SU-DHL-6 (cell line): ENCODE measurements at regions not wholly inside any gene's neighbourhood (a gene's known extent, or its start where the extent isn't known, plus 50 kb on each side); places are given as distances from the start of the nearest gene placed in this dataset.

Experiments
- H2AFZ ChIP-seq: fragments of 200-600 bp; sonication (generic); 2 replicates; pipeline ENCODE4 v1.6.1; 2014; ENCODE audit warnings: low read depth, mild to moderate bottlenecking, moderate library complexity, mixed read lengths, antibody characterized with exemption, low read length; ENCODE audit not compliant: severe bottlenecking
- H3F3A ChIP-seq: fragments of 200-600 bp; shearing (Covaris generic); 2 replicates; pipeline ENCODE4 v1.6.0; 2016; ENCODE audit warnings: antibody characterized with exemption, mild to moderate bottlenecking; ENCODE audit not compliant: insufficient read depth
- H3K27ac ChIP-seq: fragments of 200-600 bp; sonication (generic); 2 replicates; pipeline ENCODE4 v1.5.1; 2016; ENCODE audit warnings: low read depth, mild to moderate bottlenecking, low read length, moderate library complexity, mixed read lengths
- H3K27me3 ChIP-seq: fragments of 200-600 bp; sonication (generic), shearing (Covaris generic); 2 replicates; pipeline ENCODE4 v1.6.0; 2014; ENCODE audit warnings: mild to moderate bottlenecking, low read length
- H3K36me3 ChIP-seq: fragments of 200-600 bp; sonication (generic); 2 replicates; pipeline ENCODE4 v1.6.1; 2014; ENCODE audit warnings: mild to moderate bottlenecking, low read length, mixed read lengths
- H3K4me2 ChIP-seq: fragments of 300-600, 200-600 bp; shearing (Covaris generic), sonication (generic); 2 replicates; pipeline ENCODE4 v1.6.0; 2014; ENCODE audit warnings: low read length, low read depth, mild to moderate bottlenecking; ENCODE audit not compliant: poor library complexity, severe bottlenecking
- H3K4me3 ChIP-seq: fragments of 200-600 bp; sonication (generic); 2 replicates; pipeline ENCODE4 v1.5.1; 2014; ENCODE audit warnings: antibody characterized with exemption, low read length, mild to moderate bottlenecking, mixed read lengths; ENCODE audit not compliant: insufficient read depth, poor library complexity, severe bottlenecking
- H3K79me2 ChIP-seq: fragments of 200-600 bp; sonication (generic); 2 replicates; pipeline ENCODE4 v1.6.1; 2014; ENCODE audit warnings: mild to moderate bottlenecking, low read length, moderate library complexity; ENCODE audit not compliant: insufficient read depth
- H3K9ac ChIP-seq: fragments of 200-600 bp; sonication (generic); 2 replicates; pipeline ENCODE4 v1.7.0; 2014; ENCODE audit warnings: mild to moderate bottlenecking, low read length
- H3K9me2 ChIP-seq: fragments of 200-600 bp; sonication (generic); replicated peaks from 2 replicates; pipeline ENCODE4 v1.6.1; 2014; ENCODE audit warnings: low read length; ENCODE audit not compliant: insufficient read depth
- H3K9me3 ChIP-seq: fragments of 200-600 bp; sonication (generic); 2 replicates; pipeline ENCODE4 v1.6.1; 2014; ENCODE audit warnings: low read length, mixed read lengths; ENCODE audit not compliant: insufficient read depth
- H4K20me1 ChIP-seq: fragments of 200-600 bp; sonication (generic); 2 replicates; pipeline ENCODE4 v1.6.1; 2014; ENCODE audit warnings: low read depth, mild to moderate bottlenecking, antibody characterized with exemption, low read length, moderate library complexity, mixed read lengths
- CTCF ChIP-seq: fragments of 200-600 bp; sonication (generic); IDR thresholded peaks from one replicate; pipeline ENCODE4 v1.5.1; 2017; ENCODE audit warnings: antibody characterized with exemption, mild to moderate bottlenecking, low read length, moderate library complexity; ENCODE audit not compliant: insufficient read depth, poor library complexity, severe bottlenecking
- EZH2phosphoT487 ChIP-seq: fragments of 200-600 bp; sonication (generic), shearing (Covaris generic); conservative IDR thresholded peaks from 2 replicates; pipeline ENCODE4 v1.6.1; 2018; ENCODE audit warnings: mild to moderate bottlenecking, antibody characterized with exemption, low read length, moderate library complexity, mixed read lengths

GRCh38 chr2:172248381-172248780 lies 145.7 kb upstream of the DLX2 start:
- no peak overlapping the region for H2AFZ ChIP-seq
- TF ChIP-seq CTCF (no peak), EZH2phosphoT487 (no peak)
- H3K9me2 ChIP-seq, result no peaks in the 10 kb centered on the region
- no peaks in the 10 kb centered on the region for H3F3A ChIP-seq
- no peaks in the 10 kb centered on the region for H3K9me3 ChIP-seq
- H3K79me2 ChIP-seq, result no peaks in the 10 kb centered on the region
- H4K20me1 ChIP-seq, result no peaks in the 10 kb centered on the region
- H3K27ac ChIP-seq, result no peak overlapping the region
- H3K27me3 ChIP-seq, result no peaks in the 10 kb centered on the region
- H3K36me3 ChIP-seq, result no peaks in the 10 kb centered on the region
- H3K9ac ChIP-seq, result no peak overlapping the region
- no peak overlapping the region for H3K4me2 ChIP-seq
- H3K4me3 ChIP-seq, result no peak overlapping the region

DNA sequence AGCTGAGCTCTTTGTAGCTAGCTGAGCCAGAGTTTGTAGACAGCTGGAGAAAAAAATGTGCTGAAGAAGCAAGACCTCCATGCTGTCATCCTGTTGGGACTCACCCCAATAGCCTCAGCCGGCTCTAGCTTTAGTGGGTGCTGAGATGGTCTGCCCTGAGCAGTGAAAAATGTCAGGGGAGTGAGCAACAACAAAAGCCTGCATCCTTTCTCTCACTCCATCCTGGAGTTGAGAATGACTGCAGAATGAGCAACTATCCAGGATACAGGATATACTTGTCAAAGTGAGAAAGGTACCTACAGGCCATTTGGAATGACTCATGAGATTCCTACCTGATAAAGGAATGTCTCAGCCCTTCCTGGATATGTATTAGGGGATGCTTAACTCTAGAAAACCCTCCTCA lies 146.1 kb upstream of the DLX2 start:
- no peak for TF ChIP-seq CTCF
- TF ChIP-seq EZH2phosphoT487, result no peak
- no peaks in the 10 kb centered on the region for H3F3A ChIP-seq
- H2AFZ ChIP-seq, result no peak overlapping the region
- H3K27me3 ChIP-seq, result no peaks in the 10 kb centered on the region
- no peaks in the 10 kb centered on the region for H4K20me1 ChIP-seq
- H3K9me2 ChIP-seq, result no peaks in the 10 kb centered on the region
- no peak overlapping the region for H3K9ac ChIP-seq
- no peak overlapping the region for H3K4me2 ChIP-seq
- H3K36me3 ChIP-seq, result no peaks in the 10 kb centered on the region
- H3K4me3 ChIP-seq, result no peak overlapping the region
- H3K79me2 ChIP-seq, result no peaks in the 10 kb centered on the region
- no peaks in the 10 kb centered on the region for H3K9me3 ChIP-seq
- H3K27ac ChIP-seq, result no peak overlapping the region

GRCh38 chr2:172249334-172249733 lies 146.6 kb upstream of the DLX2 start:
- no peak overlapping the region for H3K27ac ChIP-seq
- H3K9me3 ChIP-seq, result no peaks in the 10 kb centered on the region
- TF ChIP-seq EZH2phosphoT487, result no peak
- TF ChIP-seq CTCF, result no peak
- no peak overlapping the region for H3K4me3 ChIP-seq
- H4K20me1 ChIP-seq, result no peaks in the 10 kb centered on the region
- H3K9me2 ChIP-seq, result no peaks in the 10 kb centered on the region
- no peaks in the 10 kb centered on the region for H3K27me3 ChIP-seq
- H3K36me3 ChIP-seq, result no peaks in the 10 kb centered on the region
- no peaks in the 10 kb centered on the region for H3F3A ChIP-seq
- H3K79me2 ChIP-seq, result no peaks in the 10 kb centered on the region
- H3K4me2 ChIP-seq, result no peak overlapping the region
- H3K9ac ChIP-seq, result no peak overlapping the region
- no peak overlapping the region for H2AFZ ChIP-seq

DNA sequence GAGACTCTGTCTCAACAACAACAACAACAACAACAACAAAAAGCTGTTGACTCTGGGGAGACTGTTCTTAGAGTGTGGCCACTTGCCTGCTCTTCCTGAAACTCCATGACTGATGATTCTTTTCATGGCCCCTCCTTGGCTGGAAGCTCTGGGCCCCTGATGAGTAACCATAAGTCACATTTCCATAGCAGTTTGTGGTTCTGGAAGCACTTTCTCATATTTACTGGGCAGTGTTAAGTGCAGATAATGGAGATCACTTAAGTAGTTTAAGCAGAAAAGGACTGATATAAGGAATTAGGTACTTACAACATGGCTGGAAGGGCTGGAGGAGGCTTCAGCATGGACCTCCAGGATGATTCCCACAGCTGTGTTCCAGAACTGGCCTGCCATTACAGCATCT lies 147.3 kb upstream of the DLX2 start:
- Histone ChIP-seq H3F3A (no peaks in the 10 kb centered on the region), H3K27me3 (no peaks in the 10 kb centered on the region), H3K9ac (no peak overlapping the region), H4K20me1 (no peaks in the 10 kb centered on the region), H3K36me3 (no peaks in the 10 kb centered on the region), H2AFZ (no peak overlapping the region), H3K27ac (no peak overlapping the region), H3K4me2 (no peak overlapping the region), H3K9me2 (no peaks in the 10 kb centered on the region), H3K79me2 (no peaks in the 10 kb centered on the region), H3K4me3 (no peak overlapping the region), H3K9me3 (no peaks in the 10 kb centered on the region)
- TF ChIP-seq EZH2phosphoT487, result no peak
- TF ChIP-seq CTCF, result no peak
